ENCODE measurements at regions not wholly inside any gene's neighbourhood (a gene's known extent, or its start where the extent isn't known, plus 50 kb on each side); places are given as distances from the start of the nearest gene placed in this dataset.

DNA sequence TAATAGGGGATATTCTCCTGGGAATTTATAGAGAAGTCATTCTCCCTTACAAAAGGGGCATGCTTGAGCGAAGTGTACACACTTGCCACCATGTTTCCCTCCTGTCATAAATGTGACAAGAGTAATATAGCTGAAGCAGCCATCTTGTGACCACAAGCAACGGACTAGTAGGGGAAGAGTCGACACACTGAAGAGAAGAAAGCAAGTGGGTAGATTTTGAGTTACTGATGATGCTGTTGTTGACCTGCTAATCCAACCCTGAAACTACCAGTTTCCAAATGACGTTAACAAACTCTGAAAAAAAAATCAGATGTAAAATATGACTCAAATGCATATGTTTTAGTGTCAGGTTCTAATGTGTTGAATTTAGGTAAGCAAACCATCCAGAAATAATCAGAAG lies 350.4 kb downstream of the CDH10 start:
- FAIRE-seq, result no peak
- no peak overlapping the region for H3K9ac ChIP-seq (ENCODE audit: control insufficient read depth, extremely low read depth, insufficient read depth, low read length)
- dilution Hi-C loops (cut with MboI; ENCODE audit: extremely low pct_ligation_motif_present, low sequenced_read_pairs), result no loop called here
- no peaks in the 10 kb centered on the region for H3K9me1 ChIP-seq (ENCODE audit: control insufficient read depth, extremely low read depth, insufficient read depth, low read length)
- no peaks in the 10 kb centered on the region for H3K79me2 ChIP-seq (ENCODE audit: control insufficient read depth, insufficient read depth, low read length)
- no peaks in the 10 kb centered on the region for H3K4me1 ChIP-seq (ENCODE audit: control insufficient read depth, extremely low read depth, insufficient read depth, low read length)
- no peak overlapping the region for H3K4me3 ChIP-seq (ENCODE audit: control insufficient read depth in 2 of 3, extremely low read depth in 1 of 3, insufficient read depth in 2 of 3, low read depth in 1 of 3, low read length in 3 of 3)
- H3K27ac ChIP-seq (ENCODE audit: control insufficient read depth, insufficient read depth, low read length), result no peak overlapping the region
- no peaks in the 10 kb centered on the region for H3K9me3 ChIP-seq (ENCODE audit: control insufficient read depth, low read depth, low read length)
- TF ChIP-seq EZH2 (IDR thresholded peaks at IDR 0.05; ENCODE audit: low read length), result no peak
- TF ChIP-seq, protein P1, sequence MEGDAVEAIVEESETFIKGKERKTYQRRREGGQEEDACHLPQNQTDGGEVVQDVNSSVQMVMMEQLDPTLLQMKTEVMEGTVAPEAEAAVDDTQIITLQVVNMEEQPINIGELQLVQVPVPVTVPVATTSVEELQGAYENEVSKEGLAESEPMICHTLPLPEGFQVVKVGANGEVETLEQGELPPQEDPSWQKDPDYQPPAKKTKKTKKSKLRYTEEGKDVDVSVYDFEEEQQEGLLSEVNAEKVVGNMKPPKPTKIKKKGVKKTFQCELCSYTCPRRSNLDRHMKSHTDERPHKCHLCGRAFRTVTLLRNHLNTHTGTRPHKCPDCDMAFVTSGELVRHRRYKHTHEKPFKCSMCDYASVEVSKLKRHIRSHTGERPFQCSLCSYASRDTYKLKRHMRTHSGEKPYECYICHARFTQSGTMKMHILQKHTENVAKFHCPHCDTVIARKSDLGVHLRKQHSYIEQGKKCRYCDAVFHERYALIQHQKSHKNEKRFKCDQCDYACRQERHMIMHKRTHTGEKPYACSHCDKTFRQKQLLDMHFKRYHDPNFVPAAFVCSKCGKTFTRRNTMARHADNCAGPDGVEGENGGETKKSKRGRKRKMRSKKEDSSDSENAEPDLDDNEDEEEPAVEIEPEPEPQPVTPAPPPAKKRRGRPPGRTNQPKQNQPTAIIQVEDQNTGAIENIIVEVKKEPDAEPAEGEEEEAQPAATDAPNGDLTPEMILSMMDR (optimal IDR thresholded peaks at IDR 0.05 in 1 of 3, IDR thresholded peaks at IDR 0.05 in 1 of 3, conservative IDR thresholded peaks at IDR 0.05 in 1 of 3; ENCODE audit: extremely low read depth in 1 of 3, insufficient read depth in 2 of 3, low read length in 3 of 3), result no peak
- DNase-seq (ENCODE audit: low read depth, low spot score), result no peak
- no peaks in the 10 kb centered on the region for H3K27me3 ChIP-seq (ENCODE audit: control insufficient read depth, extremely low read depth, insufficient read depth, low read length)
- H4K20me1 ChIP-seq (ENCODE audit: control insufficient read depth, extremely low read depth, insufficient read depth, low read length), result no peaks in the 10 kb centered on the region
- no peak overlapping the region for H3K4me2 ChIP-seq (ENCODE audit: control insufficient read depth, extremely low read depth, insufficient read depth, low read depth, low read length)
- no peak overlapping the region for H2AFZ ChIP-seq (ENCODE audit: control insufficient read depth, low read length)
- no peaks in the 10 kb centered on the region for H3K36me3 ChIP-seq (ENCODE audit: control insufficient read depth in 2 of 2, extremely low read depth in 1 of 2, insufficient read depth in 2 of 2, low read length in 2 of 2)

DNA sequence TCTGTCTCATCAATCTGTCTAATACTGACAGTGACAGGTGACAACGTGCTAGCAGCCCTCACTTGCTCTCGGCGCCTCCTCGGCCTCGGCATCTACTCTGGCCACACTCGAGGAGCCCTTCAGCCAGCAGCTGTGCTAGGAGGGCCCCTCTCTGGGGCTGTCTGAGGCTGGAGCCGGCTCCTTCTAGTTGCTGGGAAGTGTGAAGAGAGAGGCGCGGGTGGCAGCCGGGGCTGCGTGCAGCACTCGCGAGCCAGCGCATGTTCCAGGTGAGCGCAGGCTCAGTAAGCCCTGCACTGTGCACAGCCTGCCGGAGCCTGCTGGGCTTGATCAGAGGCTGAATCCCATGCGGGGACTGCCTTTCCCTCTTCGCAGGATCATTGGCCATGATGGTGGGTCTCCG lies 330.7 kb downstream of the CDH10 start:
- Histone ChIP-seq H3K27me3 (ENCODE audit: control insufficient read depth, extremely low read depth, insufficient read depth, low read length) (no peaks in the 10 kb centered on the region), H3K4me1 (ENCODE audit: control insufficient read depth, extremely low read depth, insufficient read depth, low read length) (no peaks in the 10 kb centered on the region), H3K4me2 (ENCODE audit: control insufficient read depth, extremely low read depth, insufficient read depth, low read depth, low read length) (no peak overlapping the region), H4K20me1 (ENCODE audit: control insufficient read depth, extremely low read depth, insufficient read depth, low read length) (no peaks in the 10 kb centered on the region), H2AFZ (ENCODE audit: control insufficient read depth, low read length) (no peak overlapping the region), H3K36me3 (ENCODE audit: control insufficient read depth in 2 of 2, extremely low read depth in 1 of 2, insufficient read depth in 2 of 2, low read length in 2 of 2) (no peaks in the 10 kb centered on the region), H3K27ac (ENCODE audit: control insufficient read depth, insufficient read depth, low read length) (no peak overlapping the region), H3K9ac (ENCODE audit: control insufficient read depth, extremely low read depth, insufficient read depth, low read length) (no peak overlapping the region), H3K79me2 (ENCODE audit: control insufficient read depth, insufficient read depth, low read length) (no peaks in the 10 kb centered on the region), H3K9me1 (ENCODE audit: control insufficient read depth, extremely low read depth, insufficient read depth, low read length) (no peaks in the 10 kb centered on the region), H3K9me3 (ENCODE audit: control insufficient read depth, low read depth, low read length) (peaks cover 2% of the 10 kb centered on the region), H3K4me3 (ENCODE audit: control insufficient read depth in 2 of 3, extremely low read depth in 1 of 3, insufficient read depth in 2 of 3, low read depth in 1 of 3, low read length in 3 of 3) (no peak overlapping the region)
- DNase-seq (ENCODE audit: low read depth, low spot score) (no peak), FAIRE-seq (no peak)
- TF ChIP-seq, protein P1 (optimal IDR thresholded peaks at IDR 0.05 in 1 of 3, IDR thresholded peaks at IDR 0.05 in 1 of 3, conservative IDR thresholded peaks at IDR 0.05 in 1 of 3; ENCODE audit: extremely low read depth in 1 of 3, insufficient read depth in 2 of 3, low read length in 3 of 3), result no peak
- no peak for TF ChIP-seq EZH2 (IDR thresholded peaks at IDR 0.05; ENCODE audit: low read length)
- dilution Hi-C loops (cut with MboI; ENCODE audit: extremely low pct_ligation_motif_present, low sequenced_read_pairs), result no loop called here
